ENCODE measurements at regions not wholly inside any gene's neighbourhood (a gene's known extent, or its start where the extent isn't known, plus 50 kb on each side); places are given as distances from the start of the nearest gene placed in this dataset.

GRCh38 chr15:94174399-94174802, 57.0 kb upstream of the MCTP2 start:
- H2BK120ac ChIP-seq (ENCODE audit: low read depth, low read length): peak overlapping the region; percentile 25; the same call in 1 of the 2 replicates
- in situ Hi-C loops (cut with MboI; ENCODE audit: low sequenced_read_pairs) (no loop called here), dilution Hi-C loops (cut with HindIII; ENCODE audit: low sequenced_read_pairs, unreplicated experiment) (no loop called here), intact Hi-C loops (cut with micrococcal nuclease) (no loop called here)
- no peak overlapping the region for H3K18ac ChIP-seq (ENCODE audit: low read depth, low read length)
- no peak overlapping the region for H2AFZ ChIP-seq (replicated peaks; ENCODE audit: low read length, poor library complexity)
- H3K9me3 ChIP-seq (ENCODE audit: control insufficient read depth, insufficient read depth, low read length): no peaks in the 10 kb centered on the region
- no peak overlapping the region for H2AK9ac ChIP-seq (replicated peaks; ENCODE audit: low read depth, low read length, poor library complexity)
- ChIA-PET CTCF (interaction anchor here (1.0 kb wide), 1 partner anchor 149 kb away, joined by 4 read pairs; no protein-coding TSS in a partner anchor), POLR2A (ENCODE audit: unreplicated experiment) (no interaction called here)
- peak overlapping the region; percentile 57; the same call in 1 of the 2 replicates for H2BK20ac ChIP-seq (ENCODE audit: low read depth, low read length)
- H3K4ac ChIP-seq (ENCODE audit: low read depth, low read length): peak overlapping the region; percentile 58
- 0 out of 3 replicates have a peak overlapping the region, but pooled peaks have one; percentile 15 for H2BK15ac ChIP-seq (ENCODE audit: low read depth, low read length)
- H2AK5ac ChIP-seq (ENCODE audit: low read depth, low read length): no peak overlapping the region
- peak; percentile 87 for DNase-seq
- peak overlapping the region; percentile 0; the same call in 1 of the 2 replicates for H3K27ac ChIP-seq (ENCODE audit: insufficient read depth, low read length)
- ATAC-seq (ENCODE audit: low read depth): peak; percentile 74
- H4K5ac ChIP-seq (ENCODE audit: low read depth, low read length): no peak overlapping the region
- no peak overlapping the region for H3K9ac ChIP-seq (ENCODE audit: low read depth, low read length)
- no peak overlapping the region for H3K14ac ChIP-seq (replicated peaks; ENCODE audit: low read depth, low read length)
- H3K4me1 ChIP-seq (ENCODE audit: control insufficient read depth, insufficient read depth, low read length): peaks cover 3% of the 10 kb centered on the region; the same call in 1 of the 2 replicates
- no TSS peak for BruUV-seq (replicated peaks)
- H3K27me3 ChIP-seq (ENCODE audit: control insufficient read depth, insufficient read depth, low read length): no peaks in the 10 kb centered on the region
- 0 out of 2 replicates have a peak, but pooled peaks cover 3% of the 10 kb centered on the region for H3K9me1 ChIP-seq (ENCODE audit: insufficient read depth, low read length)
- H3K23ac ChIP-seq (ENCODE audit: low read depth, low read length): no peak overlapping the region
- no peaks in the 10 kb centered on the region for H3K79me1 ChIP-seq (ENCODE audit: low read depth in 1 of 2, low read length in 2 of 2)
- peak; percentile 56; the same call in 1 of the 2 replicates for TF ChIP-seq CEBPB (IDR thresholded peaks at IDR 0.05; ENCODE audit: low read depth, low read length)
- TF ChIP-seq BHLHE40 (IDR thresholded peaks at IDR 0.05; ENCODE audit: low read depth, low read length): peak; percentile 51; the same call in 1 of the 2 replicates
- no peak for TF ChIP-seq SMC3 (IDR thresholded peaks at IDR 0.05; ENCODE audit: low read depth, low read length)
- TF ChIP-seq NFE2L2 (IDR thresholded peaks at IDR 0.05; ENCODE audit: low read depth, low read length): no peak
- no peak for TF ChIP-seq USF2 (IDR thresholded peaks at IDR 0.05; ENCODE audit: low read depth, low read length)
- H2BK5ac ChIP-seq (ENCODE audit: low read depth, low read length, poor library complexity, severe bottlenecking): peak overlapping the region; percentile 22
- no peak overlapping the region for H3K4me2 ChIP-seq (ENCODE audit: low read depth, low read length)
- H3K36me3 ChIP-seq (ENCODE audit: control insufficient read depth, insufficient read depth, low read length): no peaks in the 10 kb centered on the region
- H4K20me1 ChIP-seq (ENCODE audit: insufficient read depth, low read length): no peaks in the 10 kb centered on the region
- H4K91ac ChIP-seq (ENCODE audit: insufficient read depth, low read depth, low read length): no peak overlapping the region
- H3K4me3 ChIP-seq (ENCODE audit: insufficient read depth, low read depth, low read length): no peak overlapping the region
- H3K56ac ChIP-seq (ENCODE audit: extremely low read depth, insufficient read depth, low read length): no peak overlapping the region
- peak overlapping the region in 1 of 2 experiments; percentile 30; a peak in 1 of 4 replicates for H4K8ac ChIP-seq (ENCODE audit: low read depth in 2 of 2, low read length in 2 of 2)
